ENCODE measurements at regions not wholly inside any gene's neighbourhood (a gene's known extent, or its start where the extent isn't known, plus 50 kb on each side); places are given as distances from the start of the nearest gene placed in this dataset.

- Histone ChIP-seq H3K36me3 (no peaks in the 10 kb centered on the region), H3K27ac (no peak overlapping the region), H3K4me1 (no peaks in the 10 kb centered on the region), H3K27me3 (no peaks in the 10 kb centered on the region), H3K9me3 (no peaks in the 10 kb centered on the region), H3K4me3 (no peak overlapping the region)
- intact Hi-C loops (cut with DNase I; ENCODE audit: low total_unique reads), result no loop called here
- no peak for DNase-seq
- TF ChIP-seq CTCF (IDR thresholded peaks at IDR 0.05) (no peak), POLR2A (IDR thresholded peaks at IDR 0.05) (no peak)
Observed at GRCh38 chr18:34959211-34959829, 81.9 kb upstream of the MAPRE2 start.

GRCh38 chr18:34959989-34960388 lies 81.2 kb upstream of the MAPRE2 start:
- Histone ChIP-seq H3K27ac (no peak overlapping the region), H3K27me3 (no peaks in the 10 kb centered on the region), H3K4me1 (no peaks in the 10 kb centered on the region), H3K4me3 (no peak overlapping the region), H3K9me3 (no peaks in the 10 kb centered on the region), H3K36me3 (no peaks in the 10 kb centered on the region)
- intact Hi-C loops (cut with DNase I; ENCODE audit: low total_unique reads), result no loop called here
- DNase-seq, result no peak
- no peak for TF ChIP-seq POLR2A (IDR thresholded peaks at IDR 0.05)
- TF ChIP-seq CTCF (IDR thresholded peaks at IDR 0.05), result no peak

GRCh38 chr18:34965108-34965507 lies 76.1 kb upstream of the MAPRE2 start:
- no peaks in the 10 kb centered on the region for H3K36me3 ChIP-seq
- H3K9me3 ChIP-seq, result no peaks in the 10 kb centered on the region
- no peak overlapping the region for H3K4me3 ChIP-seq
- DNase-seq, result no peak
- H3K4me1 ChIP-seq, result no peaks in the 10 kb centered on the region
- TF ChIP-seq POLR2A (IDR thresholded peaks at IDR 0.05) (no peak), CTCF (IDR thresholded peaks at IDR 0.05) (no peak)
- H3K27ac ChIP-seq, result no peak overlapping the region
- no peaks in the 10 kb centered on the region for H3K27me3 ChIP-seq
- intact Hi-C loops (cut with DNase I; ENCODE audit: low total_unique reads), result no loop called here

- H3K4me1 ChIP-seq, result no peaks in the 10 kb centered on the region
- TF ChIP-seq CTCF (IDR thresholded peaks at IDR 0.05), result no peak
- TF ChIP-seq POLR2A (IDR thresholded peaks at IDR 0.05), result no peak
- no peak for DNase-seq
- H3K9me3 ChIP-seq, result no peaks in the 10 kb centered on the region
- no peak overlapping the region for H3K4me3 ChIP-seq
- H3K27ac ChIP-seq, result no peak overlapping the region
- H3K27me3 ChIP-seq, result no peaks in the 10 kb centered on the region
- intact Hi-C loops (cut with DNase I; ENCODE audit: low total_unique reads), result no loop called here
- H3K36me3 ChIP-seq, result no peaks in the 10 kb centered on the region
Observed at GRCh38 chr18:34965566-34965965, 75.6 kb upstream of the MAPRE2 start.

GRCh38 chr18:34970106-34970505 lies 71.1 kb upstream of the MAPRE2 start:
- no peak overlapping the region for H3K4me3 ChIP-seq
- intact Hi-C loops (cut with DNase I; ENCODE audit: low total_unique reads), result no loop called here
- no peaks in the 10 kb centered on the region for H3K9me3 ChIP-seq
- TF ChIP-seq CTCF (IDR thresholded peaks at IDR 0.05) (no peak), POLR2A (IDR thresholded peaks at IDR 0.05) (no peak)
- H3K27me3 ChIP-seq, result no peaks in the 10 kb centered on the region
- no peak overlapping the region for H3K27ac ChIP-seq
- DNase-seq, result no peak
- H3K4me1 ChIP-seq, result no peaks in the 10 kb centered on the region
- no peaks in the 10 kb centered on the region for H3K36me3 ChIP-seq
